A172 (cell line): ENCODE measurements at regions not wholly inside any gene's neighbourhood (a gene's known extent, or its start where the extent isn't known, plus 50 kb on each side); places are given as distances from the start of the nearest gene placed in this dataset.
"Not testable (repeated sequence)": the region's sequence is repeated elsewhere in the genome, so short reads cannot be mapped to it uniquely, and the experiment has no call there.

ENCODE experiments used
- DNase-seq: peaks from one replicate; pipeline ENCODE4 v3.0.0-alpha.2; 2015; ENCODE audit warnings: low spot score

DNA sequence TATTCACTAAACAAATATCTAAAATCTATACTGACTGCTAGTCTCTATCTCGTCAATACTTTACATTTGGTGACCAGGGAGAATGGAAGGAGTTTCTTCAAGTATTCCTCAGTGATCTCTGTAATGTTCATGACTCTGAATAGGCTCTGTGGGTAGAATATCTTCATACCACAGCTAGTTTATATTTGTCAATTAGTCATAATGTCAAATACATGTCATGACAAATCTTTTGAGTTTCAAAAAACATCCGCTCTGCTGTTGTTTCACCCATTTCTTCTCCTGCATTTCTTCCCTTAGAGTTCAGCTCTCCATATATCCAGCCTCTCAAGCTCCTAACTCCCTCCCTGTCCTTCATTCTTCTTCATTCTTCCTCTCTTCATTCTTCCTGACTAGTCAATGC is 206.5 kb upstream of the FANCL start:
- no peak for DNase-seq

DNA sequence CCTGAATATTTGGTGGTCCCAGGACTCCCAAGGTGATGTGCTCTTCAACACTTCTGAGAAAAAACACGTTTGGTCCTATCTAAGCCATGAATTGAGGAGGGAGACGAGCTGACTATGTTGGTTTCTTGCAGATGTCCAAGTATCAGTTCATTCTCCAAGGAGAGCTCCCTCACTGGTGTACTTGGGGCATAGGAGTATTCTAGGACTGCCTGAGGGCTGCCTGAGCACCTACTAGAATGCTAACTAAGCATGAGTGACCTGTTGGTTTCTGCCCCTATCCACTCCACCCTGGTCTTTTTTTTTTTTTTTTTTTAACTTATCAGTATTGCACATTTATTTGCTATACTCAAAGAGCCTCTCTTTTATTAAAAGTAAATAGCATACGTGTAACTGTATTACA is 200.5 kb upstream of the FANCL start:
- no peak for DNase-seq

DNA sequence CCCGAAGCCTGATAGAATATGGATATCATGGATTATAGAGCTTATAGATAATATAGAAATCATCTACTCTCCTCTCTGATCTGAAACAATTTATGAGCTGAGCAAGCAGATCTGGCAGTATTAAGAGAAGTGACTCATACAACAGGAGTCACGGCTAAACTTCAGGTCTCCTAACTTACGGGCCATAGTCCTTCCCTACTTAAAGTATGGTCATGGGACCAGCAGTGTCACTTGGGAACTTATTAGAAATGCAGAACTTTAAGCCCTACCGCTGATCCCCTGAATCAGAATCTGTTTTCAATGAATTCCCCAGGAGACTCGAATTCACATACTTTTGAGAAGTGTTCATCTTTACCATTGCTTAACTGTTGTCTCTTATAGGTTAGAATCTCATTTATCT is 195.7 kb upstream of the FANCL start:
- DNase-seq, result peak; percentile 36

DNA sequence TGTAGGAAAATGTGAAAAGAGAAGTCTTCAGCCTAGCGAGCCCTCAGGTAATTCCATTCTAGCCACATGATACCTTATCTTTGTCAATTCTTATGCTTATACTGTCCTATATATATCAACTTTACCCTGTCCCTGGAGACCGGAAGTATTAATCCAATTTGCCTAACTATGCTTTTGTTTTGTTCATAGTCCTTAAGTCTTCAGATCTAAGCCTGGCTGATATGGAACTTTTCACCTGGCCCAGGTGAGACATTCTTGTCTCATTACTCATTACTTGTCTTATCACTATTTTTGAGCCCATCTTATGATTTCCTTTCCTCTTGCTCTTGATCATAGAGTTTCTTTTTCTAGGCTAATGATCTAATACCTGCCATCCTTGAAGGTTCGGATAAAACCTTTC is 194.1 kb upstream of the FANCL start:
- no peak for DNase-seq

DNA sequence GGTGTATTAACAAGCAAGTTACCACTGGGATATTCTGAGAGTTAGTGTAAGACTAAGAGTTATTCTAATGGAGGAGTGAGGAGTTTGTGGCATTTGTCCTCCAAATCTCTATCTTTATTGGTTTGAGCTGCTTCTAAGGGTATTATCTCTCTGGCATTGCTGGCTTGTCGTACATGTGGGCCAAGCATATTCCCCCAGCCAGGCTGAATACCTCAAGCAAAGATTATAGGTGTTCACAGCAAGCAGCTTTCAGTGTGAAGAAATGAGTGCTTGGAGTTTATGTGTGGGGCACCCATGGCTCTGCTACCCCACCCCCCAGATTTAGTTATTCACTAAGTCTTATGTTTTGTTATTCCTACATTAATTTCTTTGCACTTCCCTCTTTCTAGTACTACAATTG is 193.6 kb upstream of the FANCL start:
- DNase-seq, result no peak

DNA sequence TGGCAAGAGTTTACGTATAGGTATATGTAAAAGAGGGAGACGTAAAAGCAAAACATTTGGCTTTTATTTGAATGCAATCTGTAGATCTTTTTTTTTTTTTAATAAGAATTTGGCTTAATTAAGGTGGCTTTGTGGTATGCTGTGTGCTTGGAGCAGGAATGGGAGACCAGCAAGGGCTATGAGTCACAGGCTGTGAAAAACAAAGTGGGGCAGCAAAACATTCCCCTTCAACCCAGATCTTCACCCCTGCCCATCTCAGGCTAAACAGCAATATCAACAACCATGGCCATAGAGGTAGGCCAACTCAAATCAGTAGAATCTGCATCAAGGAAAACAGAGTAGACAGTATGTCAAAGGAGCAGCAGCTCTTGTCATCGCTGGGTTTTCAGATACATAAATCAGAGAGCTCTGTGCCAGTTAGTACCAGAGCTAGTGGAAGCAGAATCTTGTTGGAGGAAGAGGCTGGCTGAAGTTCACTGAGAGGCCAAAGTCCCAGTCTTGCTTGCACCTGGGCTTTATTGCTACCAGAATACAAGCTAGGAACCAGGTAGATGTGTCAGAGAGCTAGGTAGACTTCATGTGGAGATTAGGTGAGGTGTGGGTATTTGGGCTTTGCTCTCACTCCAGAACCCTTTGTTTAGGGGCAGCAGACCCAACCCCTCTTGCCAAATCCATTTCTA is 191.5 kb upstream of the FANCL start:
- DNase-seq, result no peak

DNA sequence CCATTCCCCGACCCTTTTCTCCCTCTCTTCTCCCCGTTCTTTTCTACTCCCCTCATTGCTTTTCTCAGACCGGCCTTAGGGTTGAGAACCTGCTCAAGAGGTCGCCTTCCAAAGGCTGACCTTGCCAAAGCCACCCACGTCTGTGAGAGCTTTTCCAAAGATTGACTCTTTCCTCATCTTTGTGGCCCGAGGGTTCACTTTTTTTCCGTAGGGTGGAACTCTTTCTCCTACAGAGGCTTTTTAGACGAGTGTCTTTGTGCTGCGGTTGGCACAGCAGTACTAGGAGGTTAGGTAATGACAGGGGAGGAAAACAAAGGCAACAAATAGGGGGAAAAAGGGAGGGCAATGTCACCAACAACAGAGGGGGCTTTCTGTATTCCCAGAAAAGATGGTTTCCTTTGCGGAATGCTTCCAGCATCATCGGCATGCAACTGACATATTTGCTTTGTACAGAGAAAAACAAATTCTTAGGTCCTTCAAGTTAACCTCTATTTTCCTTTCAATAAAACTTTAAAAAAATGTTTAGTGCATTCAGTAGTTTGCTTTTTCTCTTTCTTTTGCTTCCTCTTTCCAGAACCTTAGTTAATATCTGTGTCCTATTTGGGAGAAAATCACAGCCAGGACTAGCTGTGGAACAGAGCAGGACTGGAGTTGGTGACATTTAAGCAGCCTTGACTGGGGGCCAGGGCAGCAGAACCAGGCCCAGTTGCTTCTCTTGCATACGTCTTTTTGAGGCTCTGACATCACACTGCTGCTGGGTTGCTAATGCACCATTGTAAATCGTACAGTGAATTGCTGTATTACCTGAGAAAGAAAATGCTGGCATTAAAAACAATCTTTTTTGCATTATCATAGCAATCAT is 188.1 kb upstream of the FANCL start:
- DNase-seq, result no peak

DNA sequence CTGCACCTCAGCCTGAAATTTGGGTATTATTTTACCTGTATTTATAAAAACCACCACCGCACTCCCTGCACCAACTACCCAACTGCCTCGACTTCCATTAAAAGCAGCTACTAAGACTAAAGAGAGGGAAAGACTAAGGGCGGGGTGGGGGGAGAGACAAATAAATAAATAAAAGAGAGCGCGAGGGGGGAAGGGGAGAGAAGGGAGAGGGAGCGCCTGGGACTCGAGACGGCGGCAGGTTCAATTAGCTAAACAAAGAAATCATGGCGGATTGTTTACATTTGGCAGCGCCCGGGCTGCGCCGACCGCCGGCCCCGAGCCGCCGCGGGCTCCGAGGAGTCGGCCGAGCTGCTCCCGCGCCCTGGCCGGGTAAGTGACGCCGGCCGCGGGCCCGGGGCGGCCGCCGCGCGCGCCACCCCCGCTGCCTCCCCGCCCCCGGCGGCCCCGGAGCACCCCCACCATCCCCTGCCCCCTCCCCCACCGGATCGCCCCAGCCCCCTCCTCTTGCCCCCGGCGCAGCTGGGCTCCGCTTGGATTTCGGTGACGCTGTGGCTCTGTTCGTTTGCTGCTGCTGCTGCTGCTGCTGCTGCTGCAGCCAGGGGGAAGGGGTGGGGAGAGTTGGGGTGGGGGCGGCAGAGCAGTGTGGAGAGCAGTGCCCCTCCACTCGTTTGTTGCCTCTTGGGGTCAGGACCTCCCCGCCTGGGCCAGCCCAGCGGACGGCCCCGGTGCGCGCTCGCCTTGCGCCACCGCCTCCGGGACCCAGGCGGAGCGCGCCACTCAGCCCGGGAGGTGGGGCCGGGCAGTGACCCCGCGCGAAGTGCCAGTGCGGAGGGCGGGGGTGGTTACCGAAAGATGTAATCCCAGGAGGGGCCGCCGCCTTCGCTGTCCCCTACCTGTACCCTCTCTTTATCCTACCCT is 187.2 kb upstream of the FANCL start:
- DNase-seq, result no peak

DNA sequence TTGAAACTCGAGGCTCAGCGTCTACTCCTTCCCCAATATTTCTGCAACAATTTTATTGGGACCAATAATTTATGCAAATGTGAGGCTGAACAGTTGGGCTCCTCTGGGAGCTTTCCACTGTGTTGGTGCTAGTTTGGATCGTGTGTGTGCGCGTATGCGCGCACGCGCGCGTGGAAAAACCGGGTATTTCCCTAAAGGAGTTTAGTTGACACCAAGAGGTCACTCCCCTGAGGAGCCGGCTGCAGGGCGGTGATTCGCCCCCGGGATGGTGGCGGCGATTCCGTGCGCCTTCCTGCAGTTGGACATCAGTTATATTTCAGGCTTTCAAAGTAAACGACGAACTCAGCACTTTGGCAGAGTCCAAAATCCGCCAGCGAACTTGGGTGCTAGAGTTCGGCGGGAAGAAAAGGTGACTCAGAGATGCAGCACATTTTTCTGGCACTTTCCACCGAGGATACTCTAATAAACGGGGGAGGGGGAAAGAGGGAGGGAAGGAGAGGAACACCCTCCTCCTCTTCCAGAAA is 186.5 kb upstream of the FANCL start:
- DNase-seq, result peak; percentile 56

DNA sequence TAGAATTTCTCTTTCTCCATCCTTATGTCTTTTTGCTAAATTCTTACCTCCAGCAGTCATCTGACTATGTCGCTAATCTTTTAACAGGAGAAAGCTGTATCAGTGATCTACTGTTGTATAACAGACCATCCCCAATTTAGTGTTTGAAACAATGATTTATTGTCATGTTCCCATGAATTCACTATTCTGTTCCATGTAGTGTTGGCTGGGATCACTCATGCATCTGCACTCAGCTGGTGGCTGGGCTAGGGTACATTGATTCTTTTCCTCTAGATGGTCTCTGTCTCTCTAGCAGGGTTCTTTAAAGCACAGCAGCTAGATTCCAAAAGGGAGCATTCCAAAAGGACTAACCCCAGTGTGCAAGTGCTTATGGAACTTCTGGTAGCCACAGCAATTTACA is 184.2 kb upstream of the FANCL start:
- DNase-seq, result no peak

DNA sequence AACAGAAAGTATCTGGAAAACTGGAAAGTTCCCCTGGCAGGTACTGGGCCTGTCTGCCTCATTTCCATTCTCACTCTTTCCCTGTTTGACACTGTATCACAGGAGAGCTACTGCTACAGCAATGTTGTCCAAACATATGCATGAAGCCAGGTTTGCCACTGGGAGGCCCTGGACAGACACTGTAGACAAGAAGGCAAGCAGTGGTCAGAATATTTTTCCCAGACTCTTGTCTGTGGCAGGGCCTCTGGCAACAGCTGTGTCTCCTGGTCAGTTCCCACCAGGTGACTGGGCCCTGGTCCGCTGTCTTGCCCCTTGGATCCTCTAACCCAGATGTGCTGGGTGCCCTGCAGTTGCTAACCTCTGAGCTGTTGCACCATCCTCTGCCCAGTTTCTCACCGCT is 178.9 kb upstream of the FANCL start:
- DNase-seq, result no peak

DNA sequence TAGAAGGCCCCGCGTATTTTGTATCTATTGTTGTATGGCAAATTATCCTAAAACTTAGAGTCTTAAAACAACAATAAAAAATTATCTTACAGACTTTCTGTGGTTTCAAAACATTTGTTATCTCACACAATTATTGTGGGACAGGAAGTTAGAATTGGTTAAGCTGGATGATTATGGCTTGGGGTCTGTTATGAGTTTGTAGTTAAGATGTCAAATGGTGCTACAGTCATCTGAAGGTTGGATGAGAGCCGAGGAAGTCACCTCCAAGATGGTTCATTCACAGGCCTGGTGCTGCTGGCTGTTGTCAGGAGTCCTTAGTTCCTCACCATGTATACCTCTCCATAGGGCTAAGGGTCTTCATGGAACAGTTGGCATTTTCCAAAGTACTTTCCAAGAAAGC is 175.6 kb upstream of the FANCL start:
- DNase-seq, result no peak

DNA sequence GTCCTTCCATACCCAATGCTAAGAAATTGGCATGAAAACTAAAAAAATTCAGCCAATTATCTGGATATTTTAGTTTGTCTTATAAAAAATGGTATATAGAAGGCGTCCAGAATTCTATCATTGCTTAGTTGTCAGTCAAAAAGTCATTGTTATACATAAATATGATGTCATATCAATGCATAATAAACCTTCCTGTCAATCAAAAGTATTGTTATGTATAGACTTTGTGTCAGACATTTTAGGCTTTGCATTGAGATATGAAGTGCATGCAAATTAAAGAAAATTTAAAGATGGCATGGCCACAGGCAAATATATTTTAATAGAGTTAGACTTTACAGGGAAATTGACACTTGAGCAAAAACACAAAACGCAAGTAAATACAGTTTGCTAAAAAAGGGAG is 173.4 kb upstream of the FANCL start:
- DNase-seq, result no peak

DNA sequence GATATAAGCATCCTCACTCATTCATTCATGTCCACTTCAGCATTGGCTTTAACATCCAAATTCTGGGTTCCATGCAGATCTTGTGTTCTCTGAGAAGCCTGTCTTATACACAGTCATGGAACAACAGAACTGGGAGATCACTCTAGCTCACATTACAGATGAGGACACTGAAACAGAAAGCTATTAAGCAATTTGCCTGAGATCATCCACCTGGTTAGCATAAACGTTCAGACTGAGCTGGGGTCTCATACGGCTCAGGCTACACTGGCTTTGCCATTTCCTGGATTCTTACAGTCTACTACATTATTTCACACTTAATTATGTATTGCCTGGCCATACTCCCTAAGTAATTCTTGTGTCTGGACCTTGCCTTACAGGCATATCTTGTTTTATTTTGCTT is 169.4 kb upstream of the FANCL start:
- DNase-seq, result no peak

DNA sequence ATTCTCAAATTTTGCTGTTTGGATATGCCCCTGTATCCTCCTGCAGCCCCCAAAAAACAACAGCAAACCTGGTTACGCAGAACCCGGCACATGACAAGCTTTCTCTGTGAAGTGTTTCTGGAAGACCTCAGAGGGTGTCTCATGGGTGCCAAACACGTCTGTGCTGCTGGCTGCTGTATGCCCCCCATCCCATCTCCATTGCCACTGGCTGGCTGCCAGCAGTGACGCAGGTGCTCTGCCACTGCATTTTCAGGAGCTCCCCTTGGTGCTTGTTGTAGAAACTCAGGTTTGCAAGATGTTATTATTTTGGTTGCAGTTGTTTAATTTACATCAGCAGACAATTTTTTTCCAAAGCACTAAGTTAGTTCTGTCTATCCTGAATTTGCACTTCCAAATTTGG is 166.4 kb upstream of the FANCL start:
- DNase-seq, result no peak

DNA sequence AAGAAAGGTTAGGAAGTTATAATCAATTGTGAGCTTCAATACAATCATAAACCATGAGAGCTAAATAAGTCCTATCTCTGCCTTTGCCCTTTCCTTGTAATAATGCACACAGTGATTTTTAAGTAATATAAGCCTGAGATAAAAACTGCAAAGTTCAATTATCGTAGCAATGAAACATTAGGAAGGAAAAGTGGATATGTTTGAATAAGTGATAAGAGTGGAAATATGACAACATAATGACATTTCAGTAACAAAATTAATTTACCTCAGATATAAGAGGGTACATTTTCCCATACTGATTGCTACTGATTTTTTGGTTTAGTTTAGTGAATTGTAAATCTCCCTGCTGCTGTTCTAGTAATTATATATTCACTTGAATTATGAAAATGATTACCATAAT is 164.2 kb upstream of the FANCL start:
- DNase-seq, result no peak

DNA sequence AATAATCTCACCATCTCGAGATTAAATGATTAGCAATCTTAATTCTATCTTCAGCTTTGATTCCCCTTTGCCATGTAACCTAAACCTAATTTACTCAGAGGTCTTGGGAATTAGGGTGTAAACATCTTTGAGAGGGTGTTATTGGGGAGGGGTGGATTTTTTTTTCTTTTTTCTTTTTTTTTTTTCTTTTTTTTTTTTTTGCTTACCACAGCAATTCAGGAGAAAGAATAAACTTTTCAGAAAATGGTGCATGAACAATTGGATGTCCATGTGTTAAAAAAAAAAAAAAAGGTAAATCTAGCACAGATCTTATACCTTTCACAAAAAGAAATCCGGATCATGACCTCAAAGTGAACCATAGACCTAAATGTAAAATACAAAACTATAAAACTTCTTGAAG is 160.8 kb upstream of the FANCL start:
- no peak for DNase-seq

DNA sequence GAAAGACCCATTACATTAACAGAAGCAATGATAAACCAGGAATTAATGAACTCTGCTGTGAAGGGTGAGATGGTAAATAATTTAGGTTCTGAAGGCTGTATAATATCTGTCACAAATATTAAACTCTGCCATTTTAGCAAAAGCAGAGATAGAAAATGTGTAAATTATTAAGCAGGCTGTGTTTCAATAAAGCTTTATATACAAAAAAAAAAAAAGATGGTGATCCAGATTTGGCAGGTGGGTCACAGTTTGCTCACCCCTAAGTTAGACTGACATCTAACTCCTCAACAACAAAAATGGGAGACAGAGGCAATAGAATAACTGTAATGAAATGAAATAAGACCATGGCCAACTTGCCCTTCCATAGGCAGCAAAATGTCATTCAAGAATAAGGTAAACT is 157.3 kb upstream of the FANCL start:
- DNase-seq, result no peak

DNA sequence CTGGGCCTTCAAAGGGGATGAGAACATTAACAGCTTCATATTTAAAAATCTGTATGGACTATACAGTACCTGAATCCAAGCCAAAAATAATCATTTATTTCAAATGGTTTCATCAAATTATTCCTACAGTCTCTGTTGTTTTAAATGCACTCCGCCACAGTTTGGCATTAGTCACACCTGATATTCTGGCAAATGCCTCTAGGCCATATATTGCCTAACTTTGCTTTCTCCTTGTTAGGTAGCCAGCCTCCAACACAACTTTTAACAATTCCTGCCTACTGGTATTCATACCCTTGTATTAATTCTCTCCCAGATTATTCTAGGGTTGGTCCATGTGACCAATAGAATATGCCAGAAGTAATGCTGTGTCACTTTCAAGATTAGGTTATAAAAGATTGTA is 146.6 kb upstream of the FANCL start:
- no peak for DNase-seq

DNA sequence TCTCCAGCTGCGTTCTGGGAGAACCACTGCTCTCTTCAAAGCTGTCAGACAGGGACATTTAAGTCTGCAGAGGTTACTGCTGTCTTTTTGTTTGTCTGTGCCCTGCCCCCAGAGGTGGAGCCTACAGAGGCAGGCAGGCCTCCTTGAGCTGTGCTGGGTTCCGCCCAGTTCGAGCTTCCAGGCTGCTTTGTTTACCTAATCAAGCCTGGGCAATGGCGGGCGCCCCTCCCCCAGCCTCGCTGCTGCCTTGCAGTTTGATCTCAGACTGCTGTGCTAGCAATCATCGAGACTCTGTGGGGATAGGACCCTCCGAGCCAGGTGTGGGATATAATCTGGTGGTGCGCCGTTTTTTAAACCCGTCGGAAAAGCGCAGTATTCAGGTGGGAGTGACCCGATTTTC is 145.8 kb upstream of the FANCL start:
- not testable (repeated sequence) for DNase-seq

DNA sequence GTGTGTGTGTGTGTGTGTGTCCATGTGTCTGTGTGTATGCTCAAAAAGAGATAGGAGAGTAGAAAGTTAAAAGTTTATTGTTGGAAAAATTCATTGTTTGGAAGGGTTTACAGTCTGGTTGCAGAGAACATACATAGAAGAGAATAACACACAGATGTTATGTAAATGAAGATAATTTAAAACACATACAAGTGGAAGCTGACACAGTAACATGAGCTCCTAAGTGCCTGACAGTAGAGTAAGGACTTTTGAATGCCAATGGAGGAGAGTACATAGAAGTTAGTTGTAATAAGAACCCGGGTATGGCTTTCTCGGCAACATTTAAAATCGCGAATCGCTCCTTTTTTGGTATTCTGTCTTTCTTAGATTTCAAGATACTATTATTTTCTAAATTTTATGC is 137.0 kb upstream of the FANCL start:
- no peak for DNase-seq

DNA sequence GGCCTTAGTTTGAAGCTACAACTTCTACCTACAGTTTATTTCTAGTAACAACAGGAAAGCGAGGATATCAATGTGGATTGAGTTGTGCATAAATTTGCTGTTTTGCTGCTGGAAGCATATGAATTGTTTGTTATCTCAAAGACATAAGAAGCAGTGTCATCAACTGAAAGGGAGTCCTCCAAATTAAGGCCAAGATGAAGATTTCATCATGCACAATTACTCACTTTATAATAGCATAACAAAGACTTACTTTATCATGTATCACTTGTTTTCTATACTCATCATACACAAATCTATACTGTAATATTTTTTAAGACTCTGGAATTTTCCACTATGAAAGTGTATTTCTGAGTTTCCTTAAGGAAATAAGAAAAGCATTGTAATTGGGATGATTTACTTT is 136.1 kb upstream of the FANCL start:
- DNase-seq, result no peak
